ENCODE measurements at regions not wholly inside any gene's neighbourhood (a gene's known extent, or its start where the extent isn't known, plus 50 kb on each side); places are given as distances from the start of the nearest gene placed in this dataset.

DNA sequence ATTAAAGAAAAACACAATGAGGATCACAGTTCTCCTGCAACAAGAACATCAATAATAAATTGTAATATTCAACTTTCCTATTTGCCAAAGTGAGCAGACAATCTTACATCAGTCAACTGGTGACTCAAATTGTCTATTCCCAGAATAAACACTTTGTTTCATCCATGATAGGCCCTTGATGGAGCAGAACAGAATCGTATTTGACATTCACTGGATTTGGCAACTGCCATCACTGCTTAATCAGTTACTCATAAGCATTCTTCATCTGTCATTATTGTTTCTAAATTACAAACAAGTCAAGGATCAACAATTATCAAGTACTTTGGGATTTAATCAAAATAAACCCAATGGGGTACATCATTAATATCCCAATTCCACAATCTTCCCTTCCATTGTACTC is 398.4 kb downstream of the GABRG2 start:
- no peaks in the 10 kb centered on the region for H3K79me2 ChIP-seq (ENCODE audit: insufficient read depth, low read length)
- H3K36me3 ChIP-seq (ENCODE audit: insufficient read depth, low read length), result no peaks in the 10 kb centered on the region
- no peaks in the 10 kb centered on the region for H3K9me3 ChIP-seq (ENCODE audit: low read length)
- no peak overlapping the region for H3K27ac ChIP-seq (ENCODE audit: low read depth, low read length, poor library complexity, severe bottlenecking)
- H3F3A ChIP-seq (ENCODE audit: insufficient read depth, low read length), result no peaks in the 10 kb centered on the region
- H3K9ac ChIP-seq (ENCODE audit: low read length), result no peak overlapping the region
- no peak overlapping the region for H3K4me2 ChIP-seq (ENCODE audit: low read length)
- H2AFZ ChIP-seq (ENCODE audit: low read length), result no peak overlapping the region
- TF ChIP-seq EZH2 (IDR thresholded peaks at IDR 0.05; ENCODE audit: borderline replicate concordance, low read length) (no peak), CTCF (IDR thresholded peaks at IDR 0.05; ENCODE audit: low read length) (no peak)
- no peaks in the 10 kb centered on the region for H4K20me1 ChIP-seq (ENCODE audit: insufficient read depth, low read length)
- H3K4me3 ChIP-seq (ENCODE audit: low read depth, low read length, poor library complexity, severe bottlenecking), result no peak overlapping the region
- H3K27me3 ChIP-seq (ENCODE audit: insufficient read depth, low read length), result no peaks in the 10 kb centered on the region
- H3K9me2 ChIP-seq (ENCODE audit: low read depth, low read length), result no peaks in the 10 kb centered on the region
- H3K4me1 ChIP-seq (ENCODE audit: insufficient read depth, low read length, severe bottlenecking), result no peaks in the 10 kb centered on the region

DNA sequence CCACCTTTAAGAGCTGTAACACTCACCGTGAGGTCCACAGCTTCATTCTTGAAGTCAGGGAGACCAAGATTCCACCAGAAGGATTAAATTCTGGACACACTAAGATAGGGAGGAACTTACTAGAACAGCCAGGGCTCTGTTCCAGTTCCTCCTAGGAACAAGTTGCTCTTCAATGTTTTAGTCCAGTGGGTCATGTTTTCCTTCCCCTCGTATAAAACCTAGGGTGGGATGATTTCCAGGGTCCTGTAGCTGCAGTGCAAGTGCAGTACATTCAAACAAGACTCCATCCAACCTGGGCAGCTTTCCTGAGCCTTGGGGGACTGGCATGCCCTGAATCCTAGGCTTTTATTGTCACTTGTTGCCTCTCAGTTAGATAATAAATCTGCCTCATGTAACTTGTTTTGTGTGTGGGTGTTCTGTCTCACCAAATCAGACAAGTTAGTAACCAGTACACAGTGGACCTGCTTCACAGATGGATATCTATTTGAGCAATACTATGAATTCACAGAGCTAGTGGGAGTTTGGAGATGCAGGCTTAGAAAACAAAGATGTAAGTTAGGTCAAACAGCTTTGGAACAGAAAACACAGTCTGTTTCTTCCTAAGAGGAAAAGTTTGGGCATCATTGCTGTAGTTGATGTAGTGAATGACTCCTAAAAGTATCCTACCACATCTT is 405.6 kb downstream of the GABRG2 start:
- Histone ChIP-seq H2AFZ (ENCODE audit: low read length) (no peak overlapping the region), H4K20me1 (ENCODE audit: insufficient read depth, low read length) (no peaks in the 10 kb centered on the region), H3K79me2 (ENCODE audit: insufficient read depth, low read length) (no peaks in the 10 kb centered on the region), H3K9ac (ENCODE audit: low read length) (no peak overlapping the region), H3K4me3 (ENCODE audit: low read depth, low read length, poor library complexity, severe bottlenecking) (no peak overlapping the region), H3K36me3 (ENCODE audit: insufficient read depth, low read length) (no peaks in the 10 kb centered on the region), H3K4me1 (ENCODE audit: insufficient read depth, low read length, severe bottlenecking) (no peaks in the 10 kb centered on the region), H3K9me2 (ENCODE audit: low read depth, low read length) (no peaks in the 10 kb centered on the region), H3K27me3 (ENCODE audit: insufficient read depth, low read length) (no peaks in the 10 kb centered on the region), H3K4me2 (ENCODE audit: low read length) (no peak overlapping the region), H3K27ac (ENCODE audit: low read depth, low read length, poor library complexity, severe bottlenecking) (no peak overlapping the region), H3K9me3 (ENCODE audit: low read length) (no peaks in the 10 kb centered on the region), H3F3A (ENCODE audit: insufficient read depth, low read length) (no peaks in the 10 kb centered on the region)
- TF ChIP-seq EZH2 (IDR thresholded peaks at IDR 0.05; ENCODE audit: borderline replicate concordance, low read length) (no peak), CTCF (IDR thresholded peaks at IDR 0.05; ENCODE audit: low read length) (no peak)

DNA sequence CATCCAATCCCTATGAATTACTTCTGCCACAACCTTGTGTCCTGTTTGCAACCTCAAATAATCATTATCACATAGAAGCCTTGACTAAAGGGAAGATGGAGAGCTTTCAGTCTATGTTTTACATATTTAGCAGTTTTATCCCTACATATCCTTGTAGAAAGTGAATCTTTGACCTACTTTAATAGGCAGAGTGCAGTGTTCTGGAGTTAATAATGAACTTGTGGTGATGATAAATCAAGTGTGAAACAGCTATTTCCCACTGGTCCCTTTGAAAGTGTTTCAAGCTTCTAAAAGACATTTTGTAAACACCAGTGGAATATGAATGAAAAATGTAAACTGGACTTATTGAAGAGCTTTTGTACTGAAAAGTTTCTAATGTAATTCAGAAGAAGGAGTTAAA is 406.7 kb downstream of the GABRG2 start:
- Histone ChIP-seq H3K27me3 (ENCODE audit: insufficient read depth, low read length) (no peaks in the 10 kb centered on the region), H3K79me2 (ENCODE audit: insufficient read depth, low read length) (no peaks in the 10 kb centered on the region), H4K20me1 (ENCODE audit: insufficient read depth, low read length) (no peaks in the 10 kb centered on the region), H3K4me2 (ENCODE audit: low read length) (no peak overlapping the region), H3F3A (ENCODE audit: insufficient read depth, low read length) (no peaks in the 10 kb centered on the region), H3K36me3 (ENCODE audit: insufficient read depth, low read length) (no peaks in the 10 kb centered on the region), H3K9me3 (ENCODE audit: low read length) (no peaks in the 10 kb centered on the region), H3K9ac (ENCODE audit: low read length) (no peak overlapping the region), H3K9me2 (ENCODE audit: low read depth, low read length) (no peaks in the 10 kb centered on the region), H3K4me1 (ENCODE audit: insufficient read depth, low read length, severe bottlenecking) (no peaks in the 10 kb centered on the region), H3K4me3 (ENCODE audit: low read depth, low read length, poor library complexity, severe bottlenecking) (no peak overlapping the region), H2AFZ (ENCODE audit: low read length) (no peak overlapping the region), H3K27ac (ENCODE audit: low read depth, low read length, poor library complexity, severe bottlenecking) (no peak overlapping the region)
- TF ChIP-seq CTCF (IDR thresholded peaks at IDR 0.05; ENCODE audit: low read length), result no peak
- TF ChIP-seq EZH2 (IDR thresholded peaks at IDR 0.05; ENCODE audit: borderline replicate concordance, low read length), result no peak

Data from OCI-LY1 (cell line).